Limb (tissue), 2 donors: ENCODE measurements at regions not wholly inside any gene's neighbourhood (a gene's known extent, or its start where the extent isn't known, plus 50 kb on each side); places are given as distances from the start of the nearest gene placed in this dataset.

ENCODE experiments used
- DNase-seq, 2 donors: peaks; one replicate each; pipeline ENCODE4 v3.0.0-alpha.2; 2016; ENCODE audit errors: extremely low spot score in 2 of 2

GRCh38 chr4:43776371-43776770, 672.2 kb downstream of the KCTD8 start:
- DNase-seq = peak in 1 of 2 donors; percentile 42

GRCh38 chr4:43778187-43778915, 670.3 kb downstream of the KCTD8 start:
- DNase-seq = no peak

- DNase-seq = no peak
These were observed 667.5 kb downstream of the KCTD8 start for GRCh38 chr4:43781125-43781524.

GRCh38 chr4:43782391-43782790, 666.2 kb downstream of the KCTD8 start:
- no peak for DNase-seq

GRCh38 chr4:43816116-43816515, 632.5 kb downstream of the KCTD8 start:
- DNase-seq = peak in 1 of 2 donors; percentile 6

- DNase-seq = no peak
These were observed 626.0 kb downstream of the KCTD8 start for GRCh38 chr4:43822621-43823020.

GRCh38 chr4:43835869-43836268, 612.7 kb downstream of the KCTD8 start:
- no peak for DNase-seq

GRCh38 chr4:43837171-43837570, 611.4 kb downstream of the KCTD8 start:
- no peak for DNase-seq

- DNase-seq = no peak
These were observed 611.0 kb downstream of the KCTD8 start for GRCh38 chr4:43837604-43838003.

GRCh38 chr4:43842594-43842993, 606.0 kb downstream of the KCTD8 start:
- DNase-seq = no peak

- DNase-seq = no peak
These were observed 605.1 kb downstream of the KCTD8 start for GRCh38 chr4:43843501-43843900.

- DNase-seq = no peak
These were observed 602.5 kb downstream of the KCTD8 start for GRCh38 chr4:43846111-43846587.

GRCh38 chr4:43853565-43854264, 594.9 kb downstream of the KCTD8 start:
- DNase-seq = peak in 1 of 2 donors; percentile 6

- DNase-seq = no peak
These were observed 593.3 kb downstream of the KCTD8 start for GRCh38 chr4:43855283-43855682.

- DNase-seq = no peak
These were observed 583.9 kb downstream of the KCTD8 start for GRCh38 chr4:43864616-43865146.

GRCh38 chr4:43867908-43868307, 580.7 kb downstream of the KCTD8 start:
- no peak for DNase-seq

GRCh38 chr4:43875655-43876054, 573.0 kb downstream of the KCTD8 start:
- DNase-seq = no peak

- DNase-seq = no peak
These were observed 566.1 kb downstream of the KCTD8 start for GRCh38 chr4:43882470-43882869.

GRCh38 chr4:43886196-43886595, 562.4 kb downstream of the KCTD8 start:
- DNase-seq = no peak

- DNase-seq = no peak
These were observed 549.8 kb downstream of the KCTD8 start for GRCh38 chr4:43898836-43899235.

- no peak for DNase-seq
These were observed 545.2 kb downstream of the KCTD8 start for GRCh38 chr4:43903456-43903855.

- no peak for DNase-seq
These were observed 530.2 kb downstream of the KCTD8 start for GRCh38 chr4:43918377-43918776.

- DNase-seq = peak in 1 of 2 donors; percentile 21
These were observed 516.2 kb downstream of the KCTD8 start for GRCh38 chr4:43932448-43932847.
